ENCODE measurements at regions not wholly inside any gene's neighbourhood (a gene's known extent, or its start where the extent isn't known, plus 50 kb on each side); places are given as distances from the start of the nearest gene placed in this dataset.

GRCh38 chr17:74085434-74085833, 118.0 kb upstream of the RPL38 start:
- Histone ChIP-seq H3K9me2 (ENCODE audit: insufficient read depth, low read length) (no peaks in the 10 kb centered on the region), H3K27ac (ENCODE audit: low read length) (no peak overlapping the region), H4K20me1 (ENCODE audit: insufficient read depth) (no peaks in the 10 kb centered on the region), H3K9me3 (ENCODE audit: low read length) (no peaks in the 10 kb centered on the region), H3F3A (ENCODE audit: insufficient read depth, low read length, poor library complexity, severe bottlenecking) (no peaks in the 10 kb centered on the region), H3K9ac (ENCODE audit: low read length) (no peak overlapping the region), H2AFZ (ENCODE audit: low read depth, low read length) (no peak overlapping the region), H3K36me3 (ENCODE audit: insufficient read depth, low read length) (no peaks in the 10 kb centered on the region), H3K27me3 (ENCODE audit: insufficient read depth, low read depth, low read length) (no peaks in the 10 kb centered on the region), H3K4me3 (ENCODE audit: low read length) (no peak overlapping the region), H3K79me2 (replicated peaks; ENCODE audit: insufficient read depth, low read length) (no peaks in the 10 kb centered on the region), H3K4me2 (ENCODE audit: low read length) (no peak overlapping the region)
- TF ChIP-seq EZH2 (IDR thresholded peaks at IDR 0.05; ENCODE audit: borderline replicate concordance, insufficient read depth, low read length, poor library complexity, severe bottlenecking) = no peak
- TF ChIP-seq, protein P1, sequence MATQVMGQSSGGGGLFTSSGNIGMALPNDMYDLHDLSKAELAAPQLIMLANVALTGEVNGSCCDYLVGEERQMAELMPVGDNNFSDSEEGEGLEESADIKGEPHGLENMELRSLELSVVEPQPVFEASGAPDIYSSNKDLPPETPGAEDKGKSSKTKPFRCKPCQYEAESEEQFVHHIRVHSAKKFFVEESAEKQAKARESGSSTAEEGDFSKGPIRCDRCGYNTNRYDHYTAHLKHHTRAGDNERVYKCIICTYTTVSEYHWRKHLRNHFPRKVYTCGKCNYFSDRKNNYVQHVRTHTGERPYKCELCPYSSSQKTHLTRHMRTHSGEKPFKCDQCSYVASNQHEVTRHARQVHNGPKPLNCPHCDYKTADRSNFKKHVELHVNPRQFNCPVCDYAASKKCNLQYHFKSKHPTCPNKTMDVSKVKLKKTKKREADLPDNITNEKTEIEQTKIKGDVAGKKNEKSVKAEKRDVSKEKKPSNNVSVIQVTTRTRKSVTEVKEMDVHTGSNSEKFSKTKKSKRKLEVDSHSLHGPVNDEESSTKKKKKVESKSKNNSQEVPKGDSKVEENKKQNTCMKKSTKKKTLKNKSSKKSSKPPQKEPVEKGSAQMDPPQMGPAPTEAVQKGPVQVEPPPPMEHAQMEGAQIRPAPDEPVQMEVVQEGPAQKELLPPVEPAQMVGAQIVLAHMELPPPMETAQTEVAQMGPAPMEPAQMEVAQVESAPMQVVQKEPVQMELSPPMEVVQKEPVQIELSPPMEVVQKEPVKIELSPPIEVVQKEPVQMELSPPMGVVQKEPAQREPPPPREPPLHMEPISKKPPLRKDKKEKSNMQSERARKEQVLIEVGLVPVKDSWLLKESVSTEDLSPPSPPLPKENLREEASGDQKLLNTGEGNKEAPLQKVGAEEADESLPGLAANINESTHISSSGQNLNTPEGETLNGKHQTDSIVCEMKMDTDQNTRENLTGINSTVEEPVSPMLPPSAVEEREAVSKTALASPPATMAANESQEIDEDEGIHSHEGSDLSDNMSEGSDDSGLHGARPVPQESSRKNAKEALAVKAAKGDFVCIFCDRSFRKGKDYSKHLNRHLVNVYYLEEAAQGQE (IDR thresholded peaks at IDR 0.05; ENCODE audit: borderline replicate concordance) = no peak
- no peak for TF ChIP-seq TAF1 (IDR thresholded peaks at IDR 0.05; ENCODE audit: low read depth)
- TF ChIP-seq RAD21 (conservative IDR thresholded peaks at IDR 0.05) = no peak
- TF ChIP-seq POLR2AphosphoS5 (IDR thresholded peaks at IDR 0.05) = no peak
- no peak for TF ChIP-seq CTCF (IDR thresholded peaks at IDR 0.05; ENCODE audit: poor library complexity, severe bottlenecking)
- no peak for TF ChIP-seq EP300 (conservative IDR thresholded peaks at IDR 0.05; ENCODE audit: poor library complexity, severe bottlenecking)
- TF ChIP-seq SMC3 (conservative IDR thresholded peaks at IDR 0.05; ENCODE audit: poor library complexity) = no peak
- TF ChIP-seq MXI1 (conservative IDR thresholded peaks at IDR 0.05; ENCODE audit: poor library complexity, severe bottlenecking) = no peak

GRCh38 chr17:74087002-74087585, 116.4 kb upstream of the RPL38 start:
- H3K9ac ChIP-seq (ENCODE audit: low read length) = no peak overlapping the region
- H3K36me3 ChIP-seq (ENCODE audit: insufficient read depth, low read length) = no peaks in the 10 kb centered on the region
- no peaks in the 10 kb centered on the region for H3K27me3 ChIP-seq (ENCODE audit: insufficient read depth, low read depth, low read length)
- H2AFZ ChIP-seq (ENCODE audit: low read depth, low read length) = no peak overlapping the region
- H4K20me1 ChIP-seq (ENCODE audit: insufficient read depth) = no peaks in the 10 kb centered on the region
- H3K4me3 ChIP-seq (ENCODE audit: low read length) = no peak overlapping the region
- no peak overlapping the region for H3K27ac ChIP-seq (ENCODE audit: low read length)
- TF ChIP-seq TAF1 (IDR thresholded peaks at IDR 0.05; ENCODE audit: low read depth) = no peak
- no peak for TF ChIP-seq EP300 (conservative IDR thresholded peaks at IDR 0.05; ENCODE audit: poor library complexity, severe bottlenecking)
- no peak for TF ChIP-seq POLR2AphosphoS5 (IDR thresholded peaks at IDR 0.05)
- no peak for TF ChIP-seq CTCF (IDR thresholded peaks at IDR 0.05; ENCODE audit: poor library complexity, severe bottlenecking)
- TF ChIP-seq EZH2 (IDR thresholded peaks at IDR 0.05; ENCODE audit: borderline replicate concordance, insufficient read depth, low read length, poor library complexity, severe bottlenecking) = no peak
- TF ChIP-seq, protein P1 (IDR thresholded peaks at IDR 0.05; ENCODE audit: borderline replicate concordance) = no peak
- no peak for TF ChIP-seq RAD21 (conservative IDR thresholded peaks at IDR 0.05)
- TF ChIP-seq MXI1 (conservative IDR thresholded peaks at IDR 0.05; ENCODE audit: poor library complexity, severe bottlenecking) = no peak
- TF ChIP-seq SMC3 (conservative IDR thresholded peaks at IDR 0.05; ENCODE audit: poor library complexity) = no peak
- no peaks in the 10 kb centered on the region for H3K9me2 ChIP-seq (ENCODE audit: insufficient read depth, low read length)
- H3F3A ChIP-seq (ENCODE audit: insufficient read depth, low read length, poor library complexity, severe bottlenecking) = no peaks in the 10 kb centered on the region
- H3K4me2 ChIP-seq (ENCODE audit: low read length) = no peak overlapping the region
- H3K79me2 ChIP-seq (replicated peaks; ENCODE audit: insufficient read depth, low read length) = no peaks in the 10 kb centered on the region
- no peaks in the 10 kb centered on the region for H3K9me3 ChIP-seq (ENCODE audit: low read length)

All from neural cell (in vitro differentiated cells).